Right cardiac atrium (tissue), 5 donors: ENCODE measurements at regions not wholly inside any gene's neighbourhood (a gene's known extent, or its start where the extent isn't known, plus 50 kb on each side); places are given as distances from the start of the nearest gene placed in this dataset.
A peak's percentile ranks its signal among the peaks of the same experiment; 100 is the strongest.
"Not testable (repeated sequence)": the region's sequence is repeated elsewhere in the genome, so short reads cannot be mapped to it uniquely, and the experiment has no call there.

Source experiments
- ATAC-seq, 2 donors: fragments of 200-7000 bp; cut with Tn5 transposase; one replicate each; pipeline versions ENCODE4 v1.8.0 to v1.9.1; 2020; ENCODE audit warnings: moderate library complexity in 2 of 2, mild to moderate bottlenecking in 1 of 2
- DNase-seq, 3 donors: peaks; one replicate each; pipeline ENCODE4 v3.0.0-alpha.2; 2020
- H3K27ac ChIP-seq: one replicate; pipeline ENCODE4 v1.5.1; 2013; ENCODE audit warnings: mild to moderate bottlenecking, low read length, control low read depth, moderate library complexity
- H3K27me3 ChIP-seq: one replicate; pipeline ENCODE4 v1.6.1; 2013; ENCODE audit not compliant: control insufficient read depth, insufficient read depth
- H3K4me1 ChIP-seq: one replicate; pipeline ENCODE4 v1.6.1; 2013; ENCODE audit warnings: low read length; ENCODE audit not compliant: control insufficient read depth, insufficient read depth
- H3K4me3 ChIP-seq: one replicate; pipeline ENCODE4 v1.5.1; 2013; ENCODE audit warnings: low read length, control low read depth
- H3K9me3 ChIP-seq: one replicate; pipeline ENCODE4 v1.6.1; 2013; ENCODE audit warnings: low read length; ENCODE audit not compliant: control insufficient read depth
- WGBS: extraction: QIAGEN DNeasy Blood & Tissue Kit; methylation state at CpG from one replicate; pipeline ENCODE4 v1.1.7; 2013; 5-methylcytosine and 5-hydroxymethylcytosine counted together
- intact Hi-C, 4 donors: fragments of 100-400 bp; cut with DNase I; formaldehyde crosslinking; loops; one replicate each; pipeline versions ENCODE4 v1.11.0 to v1.14.0; 2022 to 2023
- donor health status: healthy with polysubstance abuse.
- donor health status: DM: no; HTN: yes; CAD: no.
- donor health status: DM: no; HTN: no; CAD: no.
- donor health status: DM: no; HTN: yes; CAD: no; lungs with severe emphysema.
- donor health status: DM: yes; HTN: yes; CAD: no.

- no peak overlapping the region for H3K4me3 ChIP-seq
- 90% methylated on average over 8 of the region's 8 CpGs for WGBS
- intact Hi-C loops, result no loop called here
- no peaks in the 10 kb centered on the region for H3K27me3 ChIP-seq
- ATAC-seq (no peak), DNase-seq (no peak)
- H3K4me1 ChIP-seq, result no peaks in the 10 kb centered on the region
- no peak overlapping the region for H3K27ac ChIP-seq
- H3K9me3 ChIP-seq, result no peaks in the 10 kb centered on the region
Measured at GRCh38 chr6:137625100-137625661, 131.0 kb upstream of the OLIG3 start.

- H3K27me3 ChIP-seq, result no peaks in the 10 kb centered on the region
- 75% methylated on average over 7 of the region's 7 CpGs for WGBS
- ATAC-seq (no peak), DNase-seq (no peak)
- no peaks in the 10 kb centered on the region for H3K9me3 ChIP-seq
- intact Hi-C loops, result no loop called here
- H3K4me1 ChIP-seq, result no peaks in the 10 kb centered on the region
- H3K4me3 ChIP-seq, result no peak overlapping the region
- H3K27ac ChIP-seq, result no peak overlapping the region
Measured at GRCh38 chr6:137625808-137626207, 131.6 kb upstream of the OLIG3 start.

GRCh38 chr6:137630666-137631065, 136.5 kb upstream of the OLIG3 start:
- H3K9me3 ChIP-seq, result no peaks in the 10 kb centered on the region
- WGBS, result 40% methylated on average over 1 of the region's 1 CpG
- no peaks in the 10 kb centered on the region for H3K27me3 ChIP-seq
- no peak overlapping the region for H3K27ac ChIP-seq
- DNase-seq (no peak), ATAC-seq (no peak)
- H3K4me1 ChIP-seq, result no peaks in the 10 kb centered on the region
- intact Hi-C loops, result loop anchor here in 2 of 4 donors (10.0 kb wide), 2 partner anchors 326 to 366 kb away; no protein-coding TSS in a partner anchor
- H3K4me3 ChIP-seq, result no peak overlapping the region

- Histone ChIP-seq H3K4me3 (no peak overlapping the region), H3K27ac (no peak overlapping the region), H3K27me3 (no peaks in the 10 kb centered on the region), H3K4me1 (no peaks in the 10 kb centered on the region), H3K9me3 (no peaks in the 10 kb centered on the region)
- ATAC-seq (no peak), DNase-seq (no peak)
- WGBS, result 89% methylated on average over 2 of the region's 2 CpGs
- intact Hi-C loops, result loop anchor here in 2 of 4 donors (10.0 kb wide), 2 partner anchors 327 to 367 kb away; no protein-coding TSS in a partner anchor
Measured at GRCh38 chr6:137631323-137631722, 137.1 kb upstream of the OLIG3 start.

GRCh38 chr6:137634177-137634576, 140.0 kb upstream of the OLIG3 start:
- ATAC-seq, H3K4me3 ChIP-seq, H3K9me3 ChIP-seq, H3K27me3 ChIP-seq, H3K27ac ChIP-seq, DNase-seq, H3K4me1 ChIP-seq: not testable (repeated sequence)
- WGBS, result 88% methylated on average over 9 of the region's 9 CpGs
- intact Hi-C loops, result loop anchor here in 2 of 4 donors (10.0 kb wide), 2 partner anchors 329 to 369 kb away; no protein-coding TSS in a partner anchor

- no peak for DNase-seq
- peak; percentile 51 to 71 for ATAC-seq
- Histone ChIP-seq H3K4me3 (no peak overlapping the region), H3K27me3 (no peaks in the 10 kb centered on the region), H3K9me3 (no peaks in the 10 kb centered on the region), H3K4me1 (peaks cover 1% of the 10 kb centered on the region), H3K27ac (no peak overlapping the region)
- intact Hi-C loops, result loop anchor here in 2 of 4 donors (10.0 kb wide), 2 partner anchors 332 to 372 kb away; no protein-coding TSS in a partner anchor
- 24% methylated on average over 1 of the region's 1 CpG for WGBS
Measured at GRCh38 chr6:137637121-137637520, 142.9 kb upstream of the OLIG3 start.

- DNase-seq, result no peak
- WGBS, result 82% methylated on average over 3 of the region's 3 CpGs
- H3K27ac ChIP-seq, result no peak overlapping the region
- H3K4me3 ChIP-seq, result no peak overlapping the region
- no peaks in the 10 kb centered on the region for H3K27me3 ChIP-seq
- H3K4me1 ChIP-seq, result peaks cover 1% of the 10 kb centered on the region
- no peaks in the 10 kb centered on the region for H3K9me3 ChIP-seq
- ATAC-seq, result no peak
- intact Hi-C loops, result loop anchor here in 2 of 4 donors (10.0 kb wide), 2 partner anchors 334 to 374 kb away; no protein-coding TSS in a partner anchor
Measured at GRCh38 chr6:137638926-137639706, 144.9 kb upstream of the OLIG3 start.

GRCh38 chr6:137640086-137640485, 145.9 kb upstream of the OLIG3 start:
- Histone ChIP-seq H3K27me3 (no peaks in the 10 kb centered on the region), H3K9me3 (no peaks in the 10 kb centered on the region), H3K4me1 (peaks cover 1% of the 10 kb centered on the region), H3K27ac (no peak overlapping the region), H3K4me3 (no peak overlapping the region)
- WGBS, result 84% methylated on average over 7 of the region's 7 CpGs
- intact Hi-C loops, result loop anchor here (5.0 to 10.0 kb wide), 5 partner anchors 365 to 563 kb away; no protein-coding TSS in a partner anchor
- ATAC-seq (no peak), DNase-seq (no peak)

- Histone ChIP-seq H3K4me1 (peaks cover 1% of the 10 kb centered on the region), H3K27ac (no peak overlapping the region), H3K9me3 (no peaks in the 10 kb centered on the region), H3K27me3 (no peaks in the 10 kb centered on the region), H3K4me3 (no peak overlapping the region)
- intact Hi-C loops, result loop anchor here (5.0 to 10.0 kb wide), 5 partner anchors 367 to 564 kb away; no protein-coding TSS in a partner anchor
- ATAC-seq, result peak; percentile 86 to 89
- 11% methylated on average over 6 of the region's 6 CpGs for WGBS
- peak; percentile 60 to 87 (median 62) for DNase-seq
Measured at GRCh38 chr6:137641474-137642077, 147.4 kb upstream of the OLIG3 start.

- intact Hi-C loops, result loop anchor here (5.0 to 10.0 kb wide), 5 partner anchors 368 to 566 kb away; no protein-coding TSS in a partner anchor
- 65% methylated on average over 4 of the region's 4 CpGs for WGBS
- not testable (repeated sequence) for DNase-seq
Measured at GRCh38 chr6:137643210-137643609, 149.0 kb upstream of the OLIG3 start.

GRCh38 chr6:137643644-137644043, 149.4 kb upstream of the OLIG3 start:
- not testable (repeated sequence) for H3K27me3 ChIP-seq, H3K4me1 ChIP-seq, ATAC-seq, H3K27ac ChIP-seq, H3K4me3 ChIP-seq, DNase-seq, H3K9me3 ChIP-seq
- 91% methylated on average over 2 of the region's 2 CpGs for whole genome bisulfite sequencing
- intact Hi-C loops, result loop anchor here (5.0 to 10.0 kb wide), 5 partner anchors 369 to 566 kb away; no protein-coding TSS in a partner anchor

More at GRCh38 chr6:137643210-137643609, 149.0 kb upstream of the OLIG3 start:
- H3K4me1 ChIP-seq, H3K9me3 ChIP-seq, H3K4me3 ChIP-seq, ATAC-seq, H3K27me3 ChIP-seq, H3K27ac ChIP-seq: not testable (repeated sequence)
